PC-3 (cell line): ENCODE measurements at regions not wholly inside any gene's neighbourhood (a gene's known extent, or its start where the extent isn't known, plus 50 kb on each side); places are given as distances from the start of the nearest gene placed in this dataset.

Experiments used
- CTCF ChIP-seq: fragments of 300-600 bp; sonication (generic); conservative IDR thresholded peaks from 2 replicates; pipeline ENCODE4 v1.5.1; 2017; ENCODE audit warnings: antibody characterized with exemption, low read depth, mild to moderate bottlenecking, low read length
- EZH2 ChIP-seq: fragments of 300-600 bp; sonication (generic); IDR thresholded peaks from one replicate; pipeline ENCODE4 v1.6.1; 2017; ENCODE audit warnings: antibody characterized with exemption, mild to moderate bottlenecking, low read length; ENCODE audit not compliant: unreplicated experiment
- EZH2phosphoT487 ChIP-seq: fragments of 300-600 bp; sonication (generic); IDR thresholded peaks from 2 replicates; pipeline ENCODE4 v1.6.1; 2018; ENCODE audit warnings: mild to moderate bottlenecking, antibody characterized with exemption, low read length, borderline replicate concordance

- no peak for TF ChIP-seq EZH2
- TF ChIP-seq CTCF = no peak
- TF ChIP-seq EZH2phosphoT487 = no peak
Measured at GRCh38 chr9:26271495-26272122, 593.4 kb upstream of the TUSC1 start.
